H9 (cell line): ENCODE measurements at regions not wholly inside any gene's neighbourhood (a gene's known extent, or its start where the extent isn't known, plus 50 kb on each side); places are given as distances from the start of the nearest gene placed in this dataset.

Source experiments
- DNase-seq: peaks from one replicate; pipeline ENCODE4 v3.0.0-alpha.2; 2017
- H2AFZ ChIP-seq: one replicate; pipeline ENCODE4 v1.6.1; 2013; ENCODE audit warnings: mild to moderate bottlenecking, low read length, control low read depth, moderate library complexity
- H2AK5ac ChIP-seq: 2 replicates; pipeline ENCODE4 v1.6.1; 2013; ENCODE audit warnings: low read length, control low read depth, mixed read lengths; ENCODE audit not compliant: insufficient read length
- H2BK120ac ChIP-seq: one replicate; pipeline ENCODE4 v1.6.1; 2013; ENCODE audit warnings: low read depth, mild to moderate bottlenecking, low read length, control low read depth, inconsistent platforms; ENCODE audit not compliant: poor library complexity, severe bottlenecking
- H2BK12ac ChIP-seq: 2 replicates; pipeline ENCODE4 v1.6.1; 2013; ENCODE audit warnings: low read length, control low read depth, mixed read lengths, low read depth; ENCODE audit not compliant: insufficient read length
- H2BK15ac ChIP-seq: 2 replicates; pipeline ENCODE4 v1.6.1; 2013; ENCODE audit warnings: low read depth, low read length, control low read depth
- H2BK20ac ChIP-seq: one replicate; pipeline ENCODE4 v1.6.1; 2013; ENCODE audit warnings: low read depth, mild to moderate bottlenecking, low read length, control low read depth, inconsistent platforms; ENCODE audit not compliant: poor library complexity, severe bottlenecking
- H2BK5ac ChIP-seq: 2 replicates; pipeline ENCODE4 v1.6.1; 2013; ENCODE audit warnings: low read length, control low read depth, mixed read lengths; ENCODE audit not compliant: insufficient read length
- H3K14ac ChIP-seq: 2 replicates; pipeline ENCODE4 v1.6.1; 2013; ENCODE audit warnings: low read length, control low read depth; ENCODE audit not compliant: insufficient read depth
- H3K18ac ChIP-seq: 2 replicates; pipeline ENCODE4 v1.6.1; 2013; ENCODE audit warnings: low read depth, mild to moderate bottlenecking, mixed read lengths, low read length, control low read depth; ENCODE audit not compliant: insufficient read length
- H3K23ac ChIP-seq: 2 replicates; pipeline ENCODE4 v1.6.1; 2013; ENCODE audit warnings: low read length, control low read depth, mixed read lengths, low read depth; ENCODE audit not compliant: insufficient read length
- H3K23me2 ChIP-seq: 2 replicates; pipeline ENCODE4 v1.6.1; 2013; ENCODE audit warnings: low read depth, mild to moderate bottlenecking, mixed read lengths, low read length, control low read depth; ENCODE audit not compliant: insufficient read length, poor library complexity, severe bottlenecking
- H3K27ac ChIP-seq: 2 replicates; pipeline ENCODE4 v1.5.1; 2013; ENCODE audit warnings: low read length, control low read depth, mixed read lengths, low read depth; ENCODE audit not compliant: insufficient read length
- H3K27me3 ChIP-seq: 2 replicates; pipeline ENCODE4 v1.6.1; 2013; ENCODE audit warnings: low read length, control low read depth, inconsistent platforms; ENCODE audit not compliant: insufficient read depth
- H3K4ac ChIP-seq: 2 replicates; pipeline ENCODE4 v1.6.1; 2013; ENCODE audit warnings: low read depth, mild to moderate bottlenecking, control low read depth, inconsistent platforms, low read length, moderate library complexity
- H3K4me1 ChIP-seq: 2 replicates; pipeline ENCODE4 v1.6.1; 2013; ENCODE audit warnings: low read length, control low read depth, inconsistent platforms; ENCODE audit not compliant: insufficient read depth
- H3K4me2 ChIP-seq: 2 replicates; pipeline ENCODE4 v1.6.1; 2013; ENCODE audit warnings: low read length, control low read depth, mixed read lengths; ENCODE audit not compliant: insufficient read length, insufficient read depth
- H3K56ac ChIP-seq: 2 replicates; pipeline ENCODE4 v1.6.1; 2013; ENCODE audit warnings: low read depth, mild to moderate bottlenecking, mixed read lengths, low read length, control low read depth; ENCODE audit not compliant: insufficient read length
- H3K79me1 ChIP-seq: 2 replicates; pipeline ENCODE4 v1.6.1; 2013; ENCODE audit warnings: low read depth, mild to moderate bottlenecking, moderate library complexity, low read length, control low read depth, inconsistent platforms; ENCODE audit not compliant: insufficient read depth, poor library complexity, severe bottlenecking
- H3K79me2 ChIP-seq: 2 replicates; pipeline ENCODE4 v1.6.1; 2013; ENCODE audit warnings: low read length, control low read depth, inconsistent platforms; ENCODE audit not compliant: insufficient read depth
- H3K9ac ChIP-seq: 2 replicates; pipeline ENCODE4 v1.6.1; 2013; ENCODE audit warnings: low read length, control low read depth, mixed read lengths; ENCODE audit not compliant: insufficient read length; ENCODE audit errors: extremely low read depth
- H3K9me3 ChIP-seq: one replicate; pipeline ENCODE4 v1.6.1; 2013; ENCODE audit warnings: low read depth, low read length, inconsistent platforms; ENCODE audit not compliant: control insufficient read depth
- H3T11ph ChIP-seq: one replicate; pipeline ENCODE4 v1.6.1; 2013; ENCODE audit warnings: mild to moderate bottlenecking, low read length, control low read depth, inconsistent platforms
- H4K20me1 ChIP-seq: one replicate; pipeline ENCODE4 v1.6.1; 2013; ENCODE audit not compliant: control insufficient read depth, insufficient read length, insufficient read depth
- H4K5ac ChIP-seq: 2 replicates; pipeline ENCODE4 v1.6.1; 2013; ENCODE audit warnings: low read depth, mild to moderate bottlenecking, mixed read lengths, low read length, control low read depth; ENCODE audit not compliant: insufficient read length
- H4K8ac ChIP-seq: replicated peaks from 2 replicates; pipeline ENCODE4 v1.6.1; 2013; ENCODE audit warnings: low read length, control low read depth, mixed read lengths, low read depth; ENCODE audit not compliant: insufficient read length
- H4K91ac ChIP-seq: 2 replicates; pipeline ENCODE4 v1.6.1; 2013; ENCODE audit warnings: low read depth, mild to moderate bottlenecking, moderate library complexity, mixed read lengths, low read length, control low read depth; ENCODE audit not compliant: insufficient read length
- H3K27ac Mint-ChIP-seq, 3 experiments: 2 replicates in 2 of 3; 3 replicates in 1 of 3; pipeline ENCODE4 v1.8.0; 2020 to 2021; ENCODE audit warnings: mixed read lengths in 3 of 3, mild to moderate bottlenecking in 1 of 3, moderate library complexity in 1 of 3
- H3K27me3 Mint-ChIP-seq: 2 replicates; pipeline ENCODE4 v1.8.0; 2021; ENCODE audit warnings: low read depth, mild to moderate bottlenecking, moderate library complexity, mixed read lengths
- H3K36me3 Mint-ChIP-seq, 3 experiments: 2 replicates in 2 of 3; 3 replicates in 1 of 3; pipeline ENCODE4 v1.8.0; 2020 to 2021; ENCODE audit warnings: low read depth in 3 of 3, mixed read lengths in 3 of 3; ENCODE audit not compliant: insufficient read depth in 1 of 3
- H3K4me1 Mint-ChIP-seq, 2 experiments: 2 replicates each; pipeline ENCODE4 v1.8.0; 2020; ENCODE audit warnings: mixed read lengths in 2 of 2
- H3K4me3 Mint-ChIP-seq, 2 experiments: 2 replicates in 1 of 2; 3 replicates in 1 of 2; pipeline ENCODE4 v1.8.0; 2020 to 2021; ENCODE audit warnings: mild to moderate bottlenecking in 2 of 2, mixed read lengths in 2 of 2, moderate library complexity in 1 of 2
- H3K9me3 Mint-ChIP-seq, 2 experiments: 2 replicates in 1 of 2; 3 replicates in 1 of 2; pipeline ENCODE4 v1.8.0; 2020; ENCODE audit warnings: mild to moderate bottlenecking in 2 of 2, mixed read lengths in 2 of 2, moderate library complexity in 1 of 2
- WGBS: extraction: QIAGEN DNeasy Blood & Tissue Kit; methylation state at CpG from one replicate; pipeline ENCODE4 v1.1.7; 2013; ENCODE audit warnings: missing lambda C conversion rate, low lambda C conversion rate, mixed read lengths; ENCODE audit not compliant: insufficient read length; ENCODE audit errors: extremely low coverage; 5-methylcytosine and 5-hydroxymethylcytosine counted together
- TF ChIP-seq, protein P1 (sequence below): fragments of 200-600 bp; sonication (generic); conservative IDR thresholded peaks from 3 replicates; pipeline ENCODE4 v1.8.0; 2021; ENCODE audit warnings: antibody characterized with exemption, mild to moderate bottlenecking

DNA sequence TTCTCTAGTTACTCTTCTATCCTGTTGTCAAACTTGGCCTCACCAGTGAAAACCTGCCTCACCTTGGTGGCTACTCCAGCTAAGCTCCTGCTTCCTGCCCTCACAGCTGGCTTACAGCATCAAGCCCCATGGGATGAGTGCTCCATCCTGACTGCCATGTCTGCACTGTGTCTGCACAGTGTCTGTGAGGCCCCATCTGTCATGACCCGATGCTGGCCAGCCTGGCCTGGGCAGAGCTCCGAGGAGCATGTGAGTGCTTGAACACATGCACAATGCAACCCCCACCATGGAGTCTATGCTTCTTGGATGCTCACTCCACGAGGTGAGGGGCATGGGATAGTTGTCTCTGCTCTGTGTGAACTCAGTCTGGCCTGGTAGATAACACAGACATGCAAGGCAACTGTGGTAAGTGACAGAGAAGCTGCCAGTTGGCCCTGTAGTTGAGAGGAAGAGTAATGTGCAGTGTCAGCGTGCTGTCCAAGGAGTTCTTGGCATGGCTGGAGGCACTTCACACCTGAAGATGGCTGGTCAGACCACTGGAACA, 207.1 kb upstream of the ZNF32 start:
- Histone ChIP-seq H2BK120ac (no peak overlapping the region), H4K8ac (no peak overlapping the region), H2BK5ac (no peak overlapping the region), H3K4me1 (no peaks in the 10 kb centered on the region), H3K79me1 (no peaks in the 10 kb centered on the region), H4K5ac (no peak overlapping the region), H3K18ac (no peak overlapping the region), H2AFZ (no peak overlapping the region), H2BK15ac (no peak overlapping the region), H2AK5ac (no peak overlapping the region), H3K4ac (no peak overlapping the region), H2BK20ac (no peak overlapping the region), H3K27ac (no peak overlapping the region), H3K23me2 (no peaks in the 10 kb centered on the region), H3K9me3 (no peaks in the 10 kb centered on the region), H3K79me2 (no peaks in the 10 kb centered on the region), H3T11ph (no peak overlapping the region), H3K14ac (no peak overlapping the region), H4K20me1 (no peaks in the 10 kb centered on the region), H4K91ac (no peak overlapping the region), H3K4me2 (no peak overlapping the region), H3K56ac (no peak overlapping the region), H3K27me3 (no peaks in the 10 kb centered on the region), H3K23ac (no peak overlapping the region), H2BK12ac (no peak overlapping the region), H3K9ac (no peak overlapping the region)
- TF ChIP-seq, protein P1, sequence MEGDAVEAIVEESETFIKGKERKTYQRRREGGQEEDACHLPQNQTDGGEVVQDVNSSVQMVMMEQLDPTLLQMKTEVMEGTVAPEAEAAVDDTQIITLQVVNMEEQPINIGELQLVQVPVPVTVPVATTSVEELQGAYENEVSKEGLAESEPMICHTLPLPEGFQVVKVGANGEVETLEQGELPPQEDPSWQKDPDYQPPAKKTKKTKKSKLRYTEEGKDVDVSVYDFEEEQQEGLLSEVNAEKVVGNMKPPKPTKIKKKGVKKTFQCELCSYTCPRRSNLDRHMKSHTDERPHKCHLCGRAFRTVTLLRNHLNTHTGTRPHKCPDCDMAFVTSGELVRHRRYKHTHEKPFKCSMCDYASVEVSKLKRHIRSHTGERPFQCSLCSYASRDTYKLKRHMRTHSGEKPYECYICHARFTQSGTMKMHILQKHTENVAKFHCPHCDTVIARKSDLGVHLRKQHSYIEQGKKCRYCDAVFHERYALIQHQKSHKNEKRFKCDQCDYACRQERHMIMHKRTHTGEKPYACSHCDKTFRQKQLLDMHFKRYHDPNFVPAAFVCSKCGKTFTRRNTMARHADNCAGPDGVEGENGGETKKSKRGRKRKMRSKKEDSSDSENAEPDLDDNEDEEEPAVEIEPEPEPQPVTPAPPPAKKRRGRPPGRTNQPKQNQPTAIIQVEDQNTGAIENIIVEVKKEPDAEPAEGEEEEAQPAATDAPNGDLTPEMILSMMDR: no peak
- Mint-ChIP-seq H3K4me3 (no peak overlapping the region), H3K27ac (no peak overlapping the region), H3K9me3 (peaks cover 0 to 4% of the 10 kb centered on the region in 2 experiments; a peak in 2 of 5 replicates), H3K4me1 (no peaks in the 10 kb centered on the region), H3K27me3 (no peaks in the 10 kb centered on the region), H3K36me3 (no peaks in the 10 kb centered on the region)
- no CpG with 5 or more reads among the region's 4 CpGs for WGBS
- DNase-seq: no peak
